ENCODE measurements at regions not wholly inside any gene's neighbourhood (a gene's known extent, or its start where the extent isn't known, plus 50 kb on each side); places are given as distances from the start of the nearest gene placed in this dataset.
"Not testable (repeated sequence)": the region's sequence is repeated elsewhere in the genome, so short reads cannot be mapped to it uniquely, and the experiment has no call there.

DNA sequence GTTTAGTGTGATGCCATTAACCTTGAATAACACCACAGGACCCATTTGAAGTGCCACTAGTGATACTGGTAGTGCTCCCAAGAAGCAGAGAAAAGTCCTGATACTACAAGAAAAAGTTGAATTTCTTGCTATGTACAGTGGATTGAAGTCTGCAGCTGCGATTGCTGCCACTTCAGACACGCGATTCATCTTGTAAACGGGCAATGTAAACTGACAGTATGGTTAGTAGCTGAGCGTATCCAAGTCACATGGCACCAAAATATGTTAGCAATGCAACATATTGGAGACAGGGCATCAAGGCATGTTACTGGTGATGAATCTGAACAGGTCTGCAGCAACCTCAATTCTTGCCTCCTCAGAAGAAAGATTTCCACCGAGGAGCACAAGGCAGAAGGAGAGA is 238.9 kb downstream of the HS3ST3B1 start:
- H3K79me2 ChIP-seq (ENCODE audit: insufficient read depth, low read length): no peaks in the 10 kb centered on the region
- CTCF ChIA-PET: no interaction called here

GRCh38 chr17:14532242-14532641 is 231.4 kb downstream of the HS3ST3B1 start:
- POLR2A ChIA-PET; H2AFZ ChIP-seq (ENCODE audit: low read depth, low read length, poor library complexity, severe bottlenecking); RAD21 ChIA-PET (ENCODE audit: low non-redundant PET in 1 of 2, low total read pairs in 2 of 2, uncharacterized antibody in 2 of 2, unreplicated experiment in 2 of 2); H3K9ac ChIP-seq (ENCODE audit: low read length); H3K36me3 ChIP-seq (ENCODE audit: control insufficient read depth in 1 of 2, insufficient read depth in 2 of 2, low read length in 2 of 2); H3K27me3 ChIP-seq (ENCODE audit: insufficient read depth, low read length); H3K4me3 ChIP-seq (replicated peaks in 1 of 2; ENCODE audit: low read depth in 1 of 2, low read length in 2 of 2); H3K4me2 ChIP-seq (ENCODE audit: low read length); DNase-seq (ENCODE audit: low read depth, low spot score); ATAC-seq; H3K79me2 ChIP-seq (ENCODE audit: insufficient read depth, low read length); H3K4me1 ChIP-seq (ENCODE audit: control insufficient read depth in 1 of 2, insufficient read depth in 2 of 2, low read length in 2 of 2); H3K27ac ChIP-seq (ENCODE audit: low read depth, low read length); intact Hi-C loops (cut with micrococcal nuclease); H3K9me2 ChIP-seq (ENCODE audit: insufficient read depth); BruUV-seq (replicated peaks); H3K9me3 ChIP-seq (ENCODE audit: control insufficient read depth in 1 of 2, insufficient read depth in 1 of 2, low read depth in 1 of 2, low read length in 2 of 2); CTCF ChIA-PET; H4K20me1 ChIP-seq (ENCODE audit: insufficient read depth): not testable (repeated sequence)

More for the DNA sequence above, 238.9 kb downstream of the HS3ST3B1 start:
- ATAC-seq (no peak), DNase-seq (ENCODE audit: low read depth, low spot score) (no peak)
- Histone ChIP-seq H3K27me3 (ENCODE audit: insufficient read depth, low read length) (no peaks in the 10 kb centered on the region), H4K20me1 (ENCODE audit: insufficient read depth) (no peaks in the 10 kb centered on the region), H3K4me2 (ENCODE audit: low read length) (no peak overlapping the region), H2AFZ (ENCODE audit: low read depth, low read length, poor library complexity, severe bottlenecking) (no peak overlapping the region), H3K9me2 (ENCODE audit: insufficient read depth) (no peaks in the 10 kb centered on the region), H3K4me3 (replicated peaks in 1 of 2; ENCODE audit: low read depth in 1 of 2, low read length in 2 of 2) (no peak overlapping the region), H3K27ac (ENCODE audit: low read depth, low read length) (no peak overlapping the region), H3K36me3 (ENCODE audit: control insufficient read depth in 1 of 2, insufficient read depth in 2 of 2, low read length in 2 of 2) (no peaks in the 10 kb centered on the region), H3K9ac (ENCODE audit: low read length) (no peak overlapping the region), H3K9me3 (ENCODE audit: control insufficient read depth in 1 of 2, insufficient read depth in 1 of 2, low read depth in 1 of 2, low read length in 2 of 2) (no peaks in the 10 kb centered on the region; a peak in 1 of 4 replicates), H3K4me1 (ENCODE audit: control insufficient read depth in 1 of 2, insufficient read depth in 2 of 2, low read length in 2 of 2) (no peaks in the 10 kb centered on the region)
- ChIA-PET RAD21 (ENCODE audit: low non-redundant PET in 1 of 2, low total read pairs in 2 of 2, uncharacterized antibody in 2 of 2, unreplicated experiment in 2 of 2) (no interaction called here), POLR2A (no interaction called here)
- no TSS peak for BruUV-seq (replicated peaks)
- TF ChIP-seq CBX3 (IDR thresholded peaks at IDR 0.05; ENCODE audit: low read depth): no peak
- TF ChIP-seq MAX (IDR thresholded peaks at IDR 0.05): no peak
- no peak for TF ChIP-seq ZFX (IDR thresholded peaks at IDR 0.05)
- TF ChIP-seq POLR2A (IDR thresholded peaks at IDR 0.05; ENCODE audit: borderline replicate concordance, extremely low read depth, insufficient read depth, insufficient read length): no peak
- no peak for TF ChIP-seq JUND (IDR thresholded peaks at IDR 0.05)
- TF ChIP-seq EZH2 (IDR thresholded peaks at IDR 0.05): no peak
- intact Hi-C loops (cut with micrococcal nuclease): no loop called here
